ENCODE measurements at regions not wholly inside any gene's neighbourhood (a gene's known extent, or its start where the extent isn't known, plus 50 kb on each side); places are given as distances from the start of the nearest gene placed in this dataset.

GRCh38 chr12:107584563-107584962 lies 101.0 kb upstream of the PWP1 start:
- H3K36me3 ChIP-seq (ENCODE audit: control insufficient read depth in 2 of 2, extremely low read depth in 1 of 2, insufficient read depth in 2 of 2, low read length in 2 of 2), result no peaks in the 10 kb centered on the region
- no peak overlapping the region for H3K27ac ChIP-seq (ENCODE audit: insufficient read depth, low read depth, low read length)
- no peaks in the 10 kb centered on the region for H3K4me1 ChIP-seq (ENCODE audit: control insufficient read depth, extremely low read depth, insufficient read depth, low read length)
- no peaks in the 10 kb centered on the region for H3K9me1 ChIP-seq (replicated peaks; ENCODE audit: control insufficient read depth, extremely low read depth, insufficient read depth, low read length)
- intact Hi-C loops (cut with micrococcal nuclease), result no loop called here
- no peak for TF ChIP-seq MAX (IDR thresholded peaks at IDR 0.05; ENCODE audit: insufficient read depth, insufficient read length)
- TF ChIP-seq POLR2AphosphoS5 (IDR thresholded peaks at IDR 0.05; ENCODE audit: insufficient read depth, low read depth, low read length), result no peak
- TF ChIP-seq MYC (IDR thresholded peaks at IDR 0.05; ENCODE audit: low read depth, low read length), result no peak
- TF ChIP-seq FOS (IDR thresholded peaks at IDR 0.05; ENCODE audit: borderline replicate concordance, insufficient read depth, low read length), result no peak
- TF ChIP-seq JUN (IDR thresholded peaks at IDR 0.05; ENCODE audit: borderline replicate concordance, insufficient read depth, insufficient read length, low read depth), result no peak
- no peak for TF ChIP-seq GATA2 (IDR thresholded peaks at IDR 0.05; ENCODE audit: insufficient read depth, insufficient read length, low read depth, low read length)
- TF ChIP-seq POLR2A (IDR thresholded peaks at IDR 0.05; ENCODE audit: low read depth, low read length), result no peak
- no peak for TF ChIP-seq CTCF (IDR thresholded peaks at IDR 0.05; ENCODE audit: extremely low read depth in 1 of 2, insufficient read depth in 1 of 2, low read depth in 1 of 2, low read length in 2 of 2)
- TF ChIP-seq EZH2 (IDR thresholded peaks at IDR 0.05; ENCODE audit: borderline replicate concordance, low read depth, low read length, severe bottlenecking), result no peak
- no peaks in the 10 kb centered on the region for H4K20me1 ChIP-seq (replicated peaks; ENCODE audit: control insufficient read depth, extremely low read depth, insufficient read depth, low read length)
- H3K4me3 ChIP-seq (replicated peaks in 1 of 3; ENCODE audit: insufficient read depth in 1 of 3, low read depth in 1 of 3, low read length in 3 of 3), result no peak overlapping the region
- H3K9me3 ChIP-seq (replicated peaks; ENCODE audit: control insufficient read depth, insufficient read depth, low read length), result no peaks in the 10 kb centered on the region
- FAIRE-seq (no peak), DNase-seq (ENCODE audit: low read depth, low spot score) (no peak)
- H3K9ac ChIP-seq (replicated peaks; ENCODE audit: extremely low read depth, insufficient read depth, low read length), result no peak overlapping the region
- H3K79me2 ChIP-seq (ENCODE audit: control insufficient read depth, insufficient read depth, low read length), result no peaks in the 10 kb centered on the region
- no TSS peak for BruUV-seq (replicated peaks)
- ChIA-PET POLR2A (no interaction called here), CTCF (no interaction called here)
- H3K27me3 ChIP-seq (ENCODE audit: control insufficient read depth in 2 of 2, insufficient read depth in 2 of 2, low read length in 2 of 2), result peaks cover 4 to 9% of the 10 kb centered on the region in 2 experiments
- dilution Hi-C loops (cut with MboI; ENCODE audit: extremely low pct_ligation_motif_present, low sequenced_read_pairs), result no loop called here
- no peak overlapping the region for H2AFZ ChIP-seq (ENCODE audit: low read depth, low read length)
- no peak overlapping the region for H3K4me2 ChIP-seq (ENCODE audit: insufficient read depth, low read length)
